WTC11 (cell line): ENCODE measurements at regions not wholly inside any gene's neighbourhood (a gene's known extent, or its start where the extent isn't known, plus 50 kb on each side); places are given as distances from the start of the nearest gene placed in this dataset.

Experiments used
- ATAC-seq: fragments of 200-7000 bp; cut with Tn5 transposase; 2 replicates; pipeline ENCODE4 v1.10.0; 2021; ENCODE audit warnings: mild to moderate bottlenecking, moderate library complexity
- CTCF ChIA-PET: fragments of 300-600 bp; sonication (Branson Sonifier 250); formaldehyde crosslinking; loops from one replicate; lab custom pipeline; 2021; ENCODE audit warnings: antibody characterized with exemption; lab: Charles Lee
- POLR2A ChIA-PET: fragments of 350-600 bp; sonication (Branson Sonifier 250); formaldehyde crosslinking; loops from one replicate; lab custom pipeline; 2021; ENCODE audit warnings: antibody characterized with exemption; lab: Charles Lee
- DNase-seq: peaks from one replicate; pipeline ENCODE4 v3.0.0; 2021; ENCODE audit warnings: low spot score
- H3K27ac Mint-ChIP-seq: 2 replicates; pipeline ENCODE4 v1.8.0; 2021; ENCODE audit warnings: mixed read lengths
- H3K27me3 Mint-ChIP-seq: 2 replicates; pipeline ENCODE4 v1.8.0; 2021; ENCODE audit warnings: low read depth, mild to moderate bottlenecking, moderate library complexity, mixed read lengths
- H3K36me3 Mint-ChIP-seq: 2 replicates; pipeline ENCODE4 v1.8.0; 2021; ENCODE audit warnings: mixed read lengths
- H3K4me1 Mint-ChIP-seq: 2 replicates; pipeline ENCODE4 v1.8.0; 2022; ENCODE audit warnings: mixed read lengths
- H3K4me3 Mint-ChIP-seq: 2 replicates; pipeline ENCODE4 v1.8.0; 2021; ENCODE audit warnings: mild to moderate bottlenecking, moderate library complexity, mixed read lengths
- H3K9me3 Mint-ChIP-seq: 2 replicates; pipeline ENCODE4 v1.8.0; 2021; ENCODE audit warnings: mixed read lengths
- CBFB ChIP-seq: sonication (generic); formaldehyde crosslinking; IDR thresholded peaks from 2 replicates; pipeline ENCODE4 v1.8.1; 2022; ENCODE audit warnings: mild to moderate bottlenecking, low read depth, missing genetic modification reagents
- ESRRA ChIP-seq: sonication (generic); formaldehyde crosslinking; IDR thresholded peaks from 2 replicates; pipeline ENCODE4 v1.8.1; 2022; ENCODE audit warnings: mild to moderate bottlenecking, missing genetic modification reagents, borderline replicate concordance
- GTF2I ChIP-seq: fragments of 250-450 bp; sonication (Bioruptor Pico); conservative IDR thresholded peaks from 2 replicates; pipeline ENCODE4 v1.4.0; 2021; ENCODE audit warnings: mild to moderate bottlenecking
- HMGA2 ChIP-seq: fragments of 250-450 bp; sonication (Bioruptor Pico); IDR thresholded peaks from 2 replicates; pipeline ENCODE4 v1.4.0; 2021; ENCODE audit warnings: mild to moderate bottlenecking, moderate library complexity
- MXD4 ChIP-seq: fragments of 250-450 bp; sonication (Bioruptor Pico); IDR thresholded peaks from 2 replicates; pipeline ENCODE4 v1.8.0; 2021; ENCODE audit warnings: mild to moderate bottlenecking, moderate library complexity, borderline replicate concordance
- MYBL2 ChIP-seq: sonication (generic); formaldehyde crosslinking; IDR thresholded peaks from 2 replicates; pipeline ENCODE4 v1.8.1; 2023; ENCODE audit warnings: mild to moderate bottlenecking, moderate library complexity, missing genetic modification reagents
- NR2C2 ChIP-seq: sonication (generic); formaldehyde crosslinking; IDR thresholded peaks from 2 replicates; pipeline ENCODE4 v1.8.0; 2022; ENCODE audit warnings: mild to moderate bottlenecking, missing genetic modification reagents
- TCF7 ChIP-seq: sonication (generic); formaldehyde crosslinking; IDR thresholded peaks from 2 replicates; pipeline ENCODE4 v1.8.0; 2022; ENCODE audit warnings: mild to moderate bottlenecking, low read depth, missing genetic modification reagents, moderate library complexity
- TEAD4 ChIP-seq: sonication (generic); formaldehyde crosslinking; IDR thresholded peaks from 2 replicates; pipeline ENCODE4 v1.8.0; 2022; ENCODE audit warnings: mild to moderate bottlenecking, missing genetic modification reagents
- ZNF416 ChIP-seq: fragments of 250-450 bp; sonication (Bioruptor Pico); IDR thresholded peaks from 2 replicates; pipeline ENCODE4 v1.9.0; 2021; ENCODE audit warnings: mild to moderate bottlenecking, inconsistent platforms
- TF ChIP-seq, protein P1 (sequence below): sonication (generic); formaldehyde crosslinking; IDR thresholded peaks from 2 replicates; pipeline ENCODE4 v1.8.1; 2023; ENCODE audit warnings: mild to moderate bottlenecking, missing genetic modification reagents
- TF ChIP-seq, protein P2 (sequence below): sonication (generic); formaldehyde crosslinking; IDR thresholded peaks from 2 replicates; pipeline ENCODE4 v1.8.1; 2022; ENCODE audit warnings: low read depth, missing genetic modification reagents, borderline replicate concordance
- TF ChIP-seq, protein P3 (sequence below): sonication (generic); formaldehyde crosslinking; IDR thresholded peaks from 2 replicates; pipeline ENCODE4 v1.8.0; 2022; ENCODE audit warnings: mild to moderate bottlenecking, missing genetic modification reagents
- TF ChIP-seq, protein P4 (sequence below): sonication (generic); formaldehyde crosslinking; IDR thresholded peaks from 2 replicates; pipeline ENCODE4 v1.8.1; 2023; ENCODE audit warnings: mild to moderate bottlenecking, missing genetic modification reagents, moderate library complexity
- TF ChIP-seq, protein P5 (sequence below): fragments of 200-600 bp; IDR thresholded peaks from 2 replicates; pipeline ENCODE4 v1.8.0; 2022; ENCODE audit warnings: antibody characterized with exemption
- TF ChIP-seq, protein P6 (sequence below): sonication (generic); formaldehyde crosslinking; IDR thresholded peaks from 2 replicates; pipeline ENCODE4 v1.8.1; 2022; ENCODE audit warnings: mild to moderate bottlenecking, missing genetic modification reagents, moderate library complexity, borderline replicate concordance
- TF ChIP-seq, protein P7 (sequence below): fragments of 250-450 bp; sonication (Bioruptor Pico); IDR thresholded peaks from 2 replicates; pipeline ENCODE4 v2.1.2; 2022; ENCODE audit warnings: mild to moderate bottlenecking, moderate library complexity

DNA sequence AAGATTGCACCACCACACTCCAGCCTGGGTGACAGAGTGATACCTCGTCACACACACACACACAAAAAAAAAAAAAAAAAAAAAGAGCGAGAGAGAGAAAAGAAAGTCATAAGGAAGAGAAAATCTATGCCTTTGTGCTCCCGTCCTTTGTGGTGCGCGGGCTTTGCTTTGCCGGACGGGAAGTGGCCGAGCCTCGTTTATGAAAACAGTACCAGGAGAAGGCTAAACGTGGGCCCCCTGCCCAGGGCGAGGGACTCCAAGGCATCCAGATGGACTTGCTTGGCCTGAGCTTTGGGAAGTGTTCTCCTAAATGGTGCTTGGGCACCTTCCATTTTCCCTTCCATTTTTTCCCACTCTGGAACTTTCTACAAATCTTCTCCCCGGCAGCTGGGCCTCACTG lies 109.3 kb upstream of the LRPAP1 start (continued):
- TF ChIP-seq, protein P1, sequence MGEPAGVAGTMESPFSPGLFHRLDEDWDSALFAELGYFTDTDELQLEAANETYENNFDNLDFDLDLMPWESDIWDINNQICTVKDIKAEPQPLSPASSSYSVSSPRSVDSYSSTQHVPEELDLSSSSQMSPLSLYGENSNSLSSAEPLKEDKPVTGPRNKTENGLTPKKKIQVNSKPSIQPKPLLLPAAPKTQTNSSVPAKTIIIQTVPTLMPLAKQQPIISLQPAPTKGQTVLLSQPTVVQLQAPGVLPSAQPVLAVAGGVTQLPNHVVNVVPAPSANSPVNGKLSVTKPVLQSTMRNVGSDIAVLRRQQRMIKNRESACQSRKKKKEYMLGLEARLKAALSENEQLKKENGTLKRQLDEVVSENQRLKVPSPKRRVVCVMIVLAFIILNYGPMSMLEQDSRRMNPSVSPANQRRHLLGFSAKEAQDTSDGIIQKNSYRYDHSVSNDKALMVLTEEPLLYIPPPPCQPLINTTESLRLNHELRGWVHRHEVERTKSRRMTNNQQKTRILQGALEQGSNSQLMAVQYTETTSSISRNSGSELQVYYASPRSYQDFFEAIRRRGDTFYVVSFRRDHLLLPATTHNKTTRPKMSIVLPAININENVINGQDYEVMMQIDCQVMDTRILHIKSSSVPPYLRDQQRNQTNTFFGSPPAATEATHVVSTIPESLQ (CRISPR knock-in tag): no peak

DNA sequence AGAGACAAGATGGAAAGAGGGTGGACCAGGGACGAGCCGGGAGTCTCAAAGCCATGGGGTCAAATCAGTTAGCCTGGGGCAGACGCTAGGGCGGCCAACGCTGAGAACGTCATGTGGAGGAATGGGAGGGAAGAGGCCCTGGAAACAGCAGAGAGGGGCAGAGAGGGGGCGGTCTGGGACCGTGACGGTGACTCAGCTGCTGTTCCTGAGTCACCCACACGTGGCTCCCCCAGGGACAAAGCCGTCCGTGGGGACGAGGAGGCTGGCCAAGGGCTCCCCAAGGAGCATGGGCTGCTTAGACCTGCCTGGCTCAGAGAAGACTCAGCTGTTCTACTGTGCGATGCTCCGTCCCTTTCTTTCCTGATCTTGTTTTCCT lies 108.4 kb upstream of the LRPAP1 start:
- no peak overlapping the region for H3K4me3 Mint-ChIP-seq
- TF ChIP-seq MYBL2 (CRISPR knock-in tag): no peak
- TF ChIP-seq, protein P2, sequence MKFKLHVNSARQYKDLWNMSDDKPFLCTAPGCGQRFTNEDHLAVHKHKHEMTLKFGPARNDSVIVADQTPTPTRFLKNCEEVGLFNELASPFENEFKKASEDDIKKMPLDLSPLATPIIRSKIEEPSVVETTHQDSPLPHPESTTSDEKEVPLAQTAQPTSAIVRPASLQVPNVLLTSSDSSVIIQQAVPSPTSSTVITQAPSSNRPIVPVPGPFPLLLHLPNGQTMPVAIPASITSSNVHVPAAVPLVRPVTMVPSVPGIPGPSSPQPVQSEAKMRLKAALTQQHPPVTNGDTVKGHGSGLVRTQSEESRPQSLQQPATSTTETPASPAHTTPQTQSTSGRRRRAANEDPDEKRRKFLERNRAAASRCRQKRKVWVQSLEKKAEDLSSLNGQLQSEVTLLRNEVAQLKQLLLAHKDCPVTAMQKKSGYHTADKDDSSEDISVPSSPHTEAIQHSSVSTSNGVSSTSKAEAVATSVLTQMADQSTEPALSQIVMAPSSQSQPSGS (CRISPR knock-in tag): no peak
- no peak for TF ChIP-seq HMGA2
- no peak for TF ChIP-seq MXD4 (CRISPR knock-in tag)
- TF ChIP-seq, protein P3, sequence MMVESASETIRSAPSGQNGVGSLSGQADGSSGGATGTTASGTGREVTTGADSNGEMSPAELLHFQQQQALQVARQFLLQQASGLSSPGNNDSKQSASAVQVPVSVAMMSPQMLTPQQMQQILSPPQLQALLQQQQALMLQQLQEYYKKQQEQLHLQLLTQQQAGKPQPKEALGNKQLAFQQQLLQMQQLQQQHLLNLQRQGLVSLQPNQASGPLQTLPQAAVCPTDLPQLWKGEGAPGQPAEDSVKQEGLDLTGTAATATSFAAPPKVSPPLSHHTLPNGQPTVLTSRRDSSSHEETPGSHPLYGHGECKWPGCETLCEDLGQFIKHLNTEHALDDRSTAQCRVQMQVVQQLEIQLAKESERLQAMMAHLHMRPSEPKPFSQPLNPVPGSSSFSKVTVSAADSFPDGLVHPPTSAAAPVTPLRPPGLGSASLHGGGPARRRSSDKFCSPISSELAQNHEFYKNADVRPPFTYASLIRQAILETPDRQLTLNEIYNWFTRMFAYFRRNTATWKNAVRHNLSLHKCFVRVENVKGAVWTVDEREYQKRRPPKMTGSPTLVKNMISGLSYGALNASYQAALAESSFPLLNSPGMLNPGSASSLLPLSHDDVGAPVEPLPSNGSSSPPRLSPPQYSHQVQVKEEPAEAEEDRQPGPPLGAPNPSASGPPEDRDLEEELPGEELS: no peak
- TF ChIP-seq, protein P4, sequence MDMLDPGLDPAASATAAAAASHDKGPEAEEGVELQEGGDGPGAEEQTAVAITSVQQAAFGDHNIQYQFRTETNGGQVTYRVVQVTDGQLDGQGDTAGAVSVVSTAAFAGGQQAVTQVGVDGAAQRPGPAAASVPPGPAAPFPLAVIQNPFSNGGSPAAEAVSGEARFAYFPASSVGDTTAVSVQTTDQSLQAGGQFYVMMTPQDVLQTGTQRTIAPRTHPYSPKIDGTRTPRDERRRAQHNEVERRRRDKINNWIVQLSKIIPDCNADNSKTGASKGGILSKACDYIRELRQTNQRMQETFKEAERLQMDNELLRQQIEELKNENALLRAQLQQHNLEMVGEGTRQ (CRISPR knock-in tag): no peak
- TF ChIP-seq GTF2I (CRISPR knock-in tag): no peak
- TF ChIP-seq ZNF416 (CRISPR knock-in tag): no peak
- TF ChIP-seq NR2C2 (CRISPR knock-in tag): no peak
- TF ChIP-seq, protein P5, sequence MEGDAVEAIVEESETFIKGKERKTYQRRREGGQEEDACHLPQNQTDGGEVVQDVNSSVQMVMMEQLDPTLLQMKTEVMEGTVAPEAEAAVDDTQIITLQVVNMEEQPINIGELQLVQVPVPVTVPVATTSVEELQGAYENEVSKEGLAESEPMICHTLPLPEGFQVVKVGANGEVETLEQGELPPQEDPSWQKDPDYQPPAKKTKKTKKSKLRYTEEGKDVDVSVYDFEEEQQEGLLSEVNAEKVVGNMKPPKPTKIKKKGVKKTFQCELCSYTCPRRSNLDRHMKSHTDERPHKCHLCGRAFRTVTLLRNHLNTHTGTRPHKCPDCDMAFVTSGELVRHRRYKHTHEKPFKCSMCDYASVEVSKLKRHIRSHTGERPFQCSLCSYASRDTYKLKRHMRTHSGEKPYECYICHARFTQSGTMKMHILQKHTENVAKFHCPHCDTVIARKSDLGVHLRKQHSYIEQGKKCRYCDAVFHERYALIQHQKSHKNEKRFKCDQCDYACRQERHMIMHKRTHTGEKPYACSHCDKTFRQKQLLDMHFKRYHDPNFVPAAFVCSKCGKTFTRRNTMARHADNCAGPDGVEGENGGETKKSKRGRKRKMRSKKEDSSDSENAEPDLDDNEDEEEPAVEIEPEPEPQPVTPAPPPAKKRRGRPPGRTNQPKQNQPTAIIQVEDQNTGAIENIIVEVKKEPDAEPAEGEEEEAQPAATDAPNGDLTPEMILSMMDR: no peak
- DNase-seq: no peak
- peaks cover 9% of the 10 kb centered on the region for H3K9me3 Mint-ChIP-seq
- H3K36me3 Mint-ChIP-seq: no peaks in the 10 kb centered on the region
- H3K4me1 Mint-ChIP-seq: 0 out of 2 replicates have a peak, but pooled peaks cover 2% of the 10 kb centered on the region
- no peak overlapping the region for H3K27ac Mint-ChIP-seq
- POLR2A ChIA-PET: no interaction called here
- H3K27me3 Mint-ChIP-seq: peaks cover 12% of the 10 kb centered on the region
- CTCF ChIA-PET: interaction anchor here (1.0 kb wide), 1 partner anchor 240 kb away, joined by 3 read pairs; no protein-coding TSS in a partner anchor
- ATAC-seq: no peak

DNA sequence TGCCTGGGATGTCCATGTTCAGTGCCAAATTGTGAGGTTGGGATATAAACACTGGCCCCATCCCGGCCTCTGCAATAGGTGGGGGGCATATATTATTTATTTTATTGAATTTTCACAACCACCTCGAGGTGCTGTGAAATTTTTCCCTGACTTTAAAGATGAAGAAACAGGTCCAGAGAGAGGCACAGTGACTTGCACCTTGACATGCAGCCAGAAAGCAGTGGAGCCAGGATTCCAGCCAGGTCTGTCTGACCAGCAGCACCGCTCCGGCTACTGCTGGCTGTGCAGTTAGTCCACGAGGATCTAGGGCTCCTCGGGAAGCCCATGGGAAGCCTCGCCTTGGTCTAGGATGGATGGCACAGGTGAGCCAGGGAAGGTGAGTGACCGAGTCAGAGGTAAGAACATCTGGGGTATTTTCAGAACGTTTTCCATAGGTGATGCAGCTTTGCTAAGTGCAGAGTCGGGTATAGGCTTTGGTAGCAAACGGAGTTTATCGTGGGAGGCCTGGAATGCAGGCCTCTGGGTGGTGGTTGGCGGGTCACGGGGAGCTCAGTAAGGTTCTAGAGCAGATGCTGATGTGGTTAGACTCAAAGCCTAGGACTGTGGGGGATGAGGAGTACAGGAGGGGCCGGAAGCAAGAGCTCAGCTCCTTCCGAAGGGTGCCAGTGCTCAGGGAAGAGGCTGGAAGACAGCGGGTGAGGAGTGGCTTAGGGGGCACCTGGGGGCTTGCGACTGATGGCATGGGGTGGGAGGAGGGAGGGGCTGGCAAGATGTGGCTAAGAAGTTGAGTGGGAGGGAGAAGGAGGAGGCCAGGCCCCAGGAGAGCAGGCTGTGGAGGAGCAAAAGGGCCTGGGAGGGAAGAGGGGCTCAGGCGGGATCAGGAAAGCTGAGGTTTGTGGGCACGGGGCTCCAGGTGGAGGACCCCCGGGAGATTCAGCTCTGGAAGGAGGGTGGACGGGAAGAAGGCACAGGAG lies 107.7 kb upstream of the LRPAP1 start:
- Mint-ChIP-seq H3K9me3 (peaks cover 9% of the 10 kb centered on the region), H3K27ac (no peak overlapping the region), H3K36me3 (no peaks in the 10 kb centered on the region), H3K27me3 (peaks cover 12% of the 10 kb centered on the region), H3K4me1 (0 out of 2 replicates have a peak, but pooled peaks cover 2% of the 10 kb centered on the region), H3K4me3 (no peak overlapping the region)
- POLR2A ChIA-PET: interaction anchor here (0.7 kb wide), 1 partner anchor 24 kb away, joined by 5 read pairs; no protein-coding TSS in a partner anchor
- ATAC-seq (no peak), DNase-seq (no peak)
- CTCF ChIA-PET: interaction anchor here (1.0 kb wide), 1 partner anchor 241 kb away, joined by 3 read pairs; no protein-coding TSS in a partner anchor
- TF ChIP-seq CBFB (CRISPR knock-in tag) (no peak), TEAD4 (no peak), TCF7 (CRISPR knock-in tag) (no peak), ESRRA (no peak)
- TF ChIP-seq, protein P2 (CRISPR knock-in tag): no peak
- TF ChIP-seq, protein P6, sequence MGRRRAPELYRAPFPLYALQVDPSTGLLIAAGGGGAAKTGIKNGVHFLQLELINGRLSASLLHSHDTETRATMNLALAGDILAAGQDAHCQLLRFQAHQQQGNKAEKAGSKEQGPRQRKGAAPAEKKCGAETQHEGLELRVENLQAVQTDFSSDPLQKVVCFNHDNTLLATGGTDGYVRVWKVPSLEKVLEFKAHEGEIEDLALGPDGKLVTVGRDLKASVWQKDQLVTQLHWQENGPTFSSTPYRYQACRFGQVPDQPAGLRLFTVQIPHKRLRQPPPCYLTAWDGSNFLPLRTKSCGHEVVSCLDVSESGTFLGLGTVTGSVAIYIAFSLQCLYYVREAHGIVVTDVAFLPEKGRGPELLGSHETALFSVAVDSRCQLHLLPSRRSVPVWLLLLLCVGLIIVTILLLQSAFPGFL (CRISPR knock-in tag): no peak
- TF ChIP-seq, protein P7, sequence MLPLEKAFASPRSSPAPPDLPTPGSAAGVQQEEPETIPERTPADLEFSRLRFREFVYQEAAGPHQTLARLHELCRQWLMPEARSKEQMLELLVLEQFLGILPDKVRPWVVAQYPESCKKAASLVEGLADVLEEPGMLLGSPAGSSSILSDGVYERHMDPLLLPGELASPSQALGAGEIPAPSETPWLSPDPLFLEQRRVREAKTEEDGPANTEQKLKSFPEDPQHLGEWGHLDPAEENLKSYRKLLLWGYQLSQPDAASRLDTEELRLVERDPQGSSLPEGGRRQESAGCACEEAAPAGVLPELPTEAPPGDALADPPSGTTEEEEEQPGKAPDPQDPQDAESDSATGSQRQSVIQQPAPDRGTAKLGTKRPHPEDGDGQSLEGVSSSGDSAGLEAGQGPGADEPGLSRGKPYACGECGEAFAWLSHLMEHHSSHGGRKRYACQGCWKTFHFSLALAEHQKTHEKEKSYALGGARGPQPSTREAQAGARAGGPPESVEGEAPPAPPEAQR: no peak
